Breast epithelium (tissue), 4 donors: ENCODE measurements at regions not wholly inside any gene's neighbourhood (a gene's known extent, or its start where the extent isn't known, plus 50 kb on each side); places are given as distances from the start of the nearest gene placed in this dataset.

Experiments used
- DNase-seq, 2 donors: peaks; one replicate each; pipeline ENCODE4 v3.0.0-alpha.2; 2019; ENCODE audit warnings: low spot score in 2 of 2
- H3K27ac ChIP-seq, 2 donors: fragments of 200-600 bp; sonication (generic) in 1 of 2; one replicate each; pipeline ENCODE4 v1.5.1; 2016 to 2019; ENCODE audit warnings: mild to moderate bottlenecking in 1 of 2
- H3K27me3 ChIP-seq, 2 donors: fragments of 200-600 bp; sonication (generic) in 1 of 2; one replicate each; pipeline versions ENCODE4 v1.5.1 to v1.6.0; 2017 to 2019; ENCODE audit warnings: control low read depth in 1 of 2, mild to moderate bottlenecking in 1 of 2
- H3K36me3 ChIP-seq: fragments of 200-600 bp; one replicate; pipeline ENCODE4 v1.5.1; 2019
- H3K4me1 ChIP-seq, 2 donors: fragments of 200-600 bp; sonication (generic); one replicate each; pipeline ENCODE4 v1.5.1; 2016 to 2019; ENCODE audit warnings: control low read depth in 1 of 2
- H3K4me3 ChIP-seq, 3 donors: fragments of 200-600 bp; sonication (generic); 1 replicate in 2 of 3; 2 replicates in 1 of 3; pipeline ENCODE4 v1.5.1; 2016 to 2019; ENCODE audit warnings: mild to moderate bottlenecking in 3 of 3, moderate library complexity in 2 of 3
- H3K9me3 ChIP-seq, 2 donors: fragments of 200-600 bp; sonication (generic) in 1 of 2; one replicate each; pipeline ENCODE4 v1.5.1; 2016 to 2019; ENCODE audit warnings: control low read depth in 1 of 2
- CTCF ChIP-seq, 3 donors: fragments of 450-650 bp; IDR thresholded peaks; one replicate each; pipeline ENCODE4 v1.5.1; 2016 to 2017; ENCODE audit warnings: antibody characterized with exemption in 3 of 3, mild to moderate bottlenecking in 3 of 3, moderate library complexity in 3 of 3
- POLR2A ChIP-seq: fragments of 450-650 bp; IDR thresholded peaks from one replicate; pipeline ENCODE4 v1.6.1; 2016; ENCODE audit warnings: antibody characterized with exemption, mild to moderate bottlenecking, moderate library complexity
- POLR2AphosphoS5 ChIP-seq, 3 donors: sonication (generic); formaldehyde crosslinking; IDR thresholded peaks; one replicate each; pipeline ENCODE4 v1.6.1; 2017; ENCODE audit warnings: antibody characterized with exemption in 3 of 3
- intact Hi-C: fragments of 100-400 bp; cut with DNase I; formaldehyde crosslinking; loops from one replicate; pipeline ENCODE4 v1.15.1; 2023; ENCODE audit warnings: low total_unique reads

- Histone ChIP-seq H3K27ac (no peak overlapping the region), H3K4me1 (no peaks in the 10 kb centered on the region), H3K4me3 (no peak overlapping the region), H3K36me3 (no peaks in the 10 kb centered on the region), H3K27me3 (no peaks in the 10 kb centered on the region), H3K9me3 (no peaks in the 10 kb centered on the region)
- intact Hi-C loops, result no loop called here
- no peak for TF ChIP-seq CTCF (IDR thresholded peaks at IDR 0.05)
- no peak for TF ChIP-seq POLR2A
- no peak for TF ChIP-seq POLR2AphosphoS5 (IDR thresholded peaks at IDR 0.05)
- DNase-seq, result no peak
These were observed 157.1 kb downstream of the TLE1 start for GRCh38 chr9:81532251-81532650.

- peak in 1 of 2 donors; percentile 33 for DNase-seq
- no peaks in the 10 kb centered on the region for H3K4me1 ChIP-seq
These were observed 157.8 kb downstream of the TLE1 start for GRCh38 chr9:81531511-81531910.

GRCh38 chr9:81530846-81531245 is 158.5 kb downstream of the TLE1 start:
- no peak overlapping the region for H3K4me3 ChIP-seq
- intact Hi-C loops, result no loop called here
- no peak for TF ChIP-seq POLR2AphosphoS5 (IDR thresholded peaks at IDR 0.05)
- TF ChIP-seq CTCF (IDR thresholded peaks at IDR 0.05), result no peak
- no peak for TF ChIP-seq POLR2A
- H3K4me1 ChIP-seq, result no peaks in the 10 kb centered on the region
- no peaks in the 10 kb centered on the region for H3K27me3 ChIP-seq
- DNase-seq, result no peak
- H3K27ac ChIP-seq, result no peak overlapping the region
- H3K36me3 ChIP-seq, result no peaks in the 10 kb centered on the region
- H3K9me3 ChIP-seq, result no peaks in the 10 kb centered on the region

More at GRCh38 chr9:81531511-81531910, 157.8 kb downstream of the TLE1 start:
- H3K27ac ChIP-seq, result no peak overlapping the region
- no peaks in the 10 kb centered on the region for H3K27me3 ChIP-seq
- no peaks in the 10 kb centered on the region for H3K9me3 ChIP-seq
- H3K4me3 ChIP-seq, result no peak overlapping the region
- intact Hi-C loops, result no loop called here
- TF ChIP-seq POLR2AphosphoS5 (IDR thresholded peaks at IDR 0.05) (no peak), POLR2A (no peak), CTCF (IDR thresholded peaks at IDR 0.05) (no peak)
- H3K36me3 ChIP-seq, result no peaks in the 10 kb centered on the region

GRCh38 chr9:81530310-81530810 is 159.0 kb downstream of the TLE1 start:
- H3K27ac ChIP-seq, result no peak overlapping the region
- no peaks in the 10 kb centered on the region for H3K4me1 ChIP-seq
- no peak for DNase-seq
- no peak for TF ChIP-seq POLR2A
- no peak for TF ChIP-seq CTCF (IDR thresholded peaks at IDR 0.05)
- no peak for TF ChIP-seq POLR2AphosphoS5 (IDR thresholded peaks at IDR 0.05)
- intact Hi-C loops, result no loop called here
- no peaks in the 10 kb centered on the region for H3K9me3 ChIP-seq
- H3K27me3 ChIP-seq, result no peaks in the 10 kb centered on the region
- H3K4me3 ChIP-seq, result no peak overlapping the region
- no peaks in the 10 kb centered on the region for H3K36me3 ChIP-seq

- no peaks in the 10 kb centered on the region for H3K4me1 ChIP-seq
- no peak for DNase-seq
- H3K4me3 ChIP-seq, result no peak overlapping the region
- no peak overlapping the region for H3K27ac ChIP-seq
- H3K9me3 ChIP-seq, result no peaks in the 10 kb centered on the region
- TF ChIP-seq CTCF (IDR thresholded peaks at IDR 0.05), result no peak
- TF ChIP-seq POLR2A, result no peak
- no peak for TF ChIP-seq POLR2AphosphoS5 (IDR thresholded peaks at IDR 0.05)
- intact Hi-C loops, result no loop called here
- no peaks in the 10 kb centered on the region for H3K36me3 ChIP-seq
- H3K27me3 ChIP-seq, result no peaks in the 10 kb centered on the region
These were observed 159.7 kb downstream of the TLE1 start for GRCh38 chr9:81529556-81530193.
